Kidney glomerular epithelial cell (primary cell): ENCODE measurements at regions not wholly inside any gene's neighbourhood (a gene's known extent, or its start where the extent isn't known, plus 50 kb on each side); places are given as distances from the start of the nearest gene placed in this dataset.
A peak's percentile ranks its signal among the peaks of the same experiment; 100 is the strongest.
"Not testable (repeated sequence)": the region's sequence is repeated elsewhere in the genome, so short reads cannot be mapped to it uniquely, and the experiment has no call there.

ENCODE experiments used
- DNase-seq: peaks from one replicate; lab custom pipeline; 2025; lab: John Stamatoyannopoulos, UW

DNA sequence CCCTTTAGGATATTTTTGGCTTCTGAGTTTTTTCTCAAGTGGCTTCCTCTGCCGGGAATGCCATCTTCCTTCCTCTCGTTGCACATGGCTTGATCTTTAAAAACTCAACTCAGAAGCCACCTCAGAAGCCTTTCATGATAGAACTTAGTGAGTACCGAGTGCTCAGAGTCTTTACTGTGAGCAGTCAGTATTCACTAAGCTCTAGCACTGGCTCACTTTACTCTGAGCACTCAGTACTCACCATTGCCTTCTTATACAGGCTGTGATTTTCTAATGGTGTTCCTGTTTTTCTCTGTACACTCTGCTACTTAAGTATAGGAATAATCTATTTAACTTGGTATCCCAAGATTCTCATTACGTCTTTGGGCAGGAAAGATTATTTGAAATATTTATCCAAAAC lies 116.2 kb downstream of the PFDN4 start:
- DNase-seq = no peak

DNA sequence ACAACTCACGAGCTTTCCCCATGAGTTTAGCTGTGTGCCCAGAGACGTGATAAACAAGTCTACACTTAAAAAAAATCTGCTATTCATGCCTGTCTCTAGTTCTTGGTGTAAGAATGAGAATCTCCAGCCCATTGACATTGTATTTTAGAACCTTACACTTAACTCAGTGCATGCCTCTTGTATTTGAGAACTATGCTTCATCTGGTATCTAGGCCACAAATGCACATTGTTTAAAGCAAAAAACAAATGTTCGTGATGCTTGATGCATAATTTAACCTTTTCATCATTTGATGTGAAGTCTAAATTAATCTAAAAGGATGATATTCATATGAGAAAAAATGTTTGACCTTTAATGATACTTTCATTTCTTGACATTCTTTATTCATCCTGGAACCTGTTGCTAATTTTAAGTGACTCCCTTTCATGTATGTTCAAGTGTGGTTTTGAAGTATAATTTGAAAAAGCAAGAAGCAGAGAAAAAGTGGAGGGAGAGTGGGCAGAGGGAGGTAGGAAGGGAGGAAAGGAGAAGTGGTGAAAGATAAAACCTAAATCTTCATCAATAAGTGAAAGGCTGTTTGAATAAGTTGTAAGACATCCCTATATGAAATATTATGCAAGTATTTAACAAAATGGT lies 116.9 kb downstream of the PFDN4 start:
- DNase-seq = no peak

DNA sequence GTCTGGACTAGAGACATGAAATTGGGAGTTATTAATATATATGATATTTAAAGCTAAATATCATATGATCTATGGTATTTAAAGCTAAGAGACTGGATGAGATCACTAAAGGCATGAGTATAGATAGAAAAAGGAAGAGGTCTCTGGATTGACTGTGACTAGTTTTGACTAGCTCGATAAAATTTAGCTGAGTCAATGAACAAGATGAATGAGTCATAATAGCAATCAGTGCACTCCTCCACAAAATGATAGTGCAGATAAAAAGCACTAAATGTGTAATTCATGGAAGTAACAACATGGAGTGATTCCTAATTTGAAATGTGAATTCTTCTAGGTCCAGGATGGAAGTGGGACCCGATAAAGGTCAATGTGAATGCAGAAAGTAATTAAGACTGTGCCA lies 127.4 kb downstream of the PFDN4 start:
- DNase-seq = no peak

DNA sequence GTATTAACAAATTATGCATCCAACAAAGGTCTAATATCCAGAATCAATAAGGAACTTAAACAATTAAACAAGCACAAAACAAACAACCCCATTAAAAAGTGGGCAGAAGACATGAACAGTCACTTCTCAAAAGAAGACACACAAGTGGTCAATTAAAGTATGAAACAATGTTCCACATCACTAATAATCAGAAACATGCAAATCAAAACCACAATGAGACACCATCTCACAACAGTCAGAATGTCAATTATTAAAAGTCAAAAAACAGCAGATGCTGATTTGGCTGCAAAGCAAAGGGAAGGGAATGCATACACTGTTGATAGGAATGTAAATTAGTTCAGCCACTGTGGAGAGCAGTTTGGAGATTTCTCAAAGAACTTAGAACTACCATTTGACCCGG lies 129.3 kb downstream of the PFDN4 start:
- no peak for DNase-seq

DNA sequence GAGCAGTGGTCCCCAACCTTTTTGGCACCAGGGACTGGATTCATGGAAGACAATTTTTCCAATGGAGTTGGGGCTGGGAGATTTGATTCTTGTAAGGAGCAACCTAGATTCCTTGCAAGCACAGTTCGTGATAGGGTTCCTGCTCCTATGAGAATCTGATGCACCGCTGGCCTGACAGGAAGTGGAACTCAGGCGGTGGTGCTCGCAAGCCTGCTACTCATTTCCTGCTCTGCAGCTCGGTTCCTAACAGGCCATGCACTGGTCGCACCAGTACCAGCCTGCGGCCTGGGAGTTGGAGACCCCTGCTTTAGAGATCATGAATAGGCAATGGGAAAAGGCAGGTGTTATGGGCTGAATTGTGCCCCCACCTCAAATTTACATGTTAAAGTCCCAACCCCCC lies 131.2 kb downstream of the PFDN4 start:
- DNase-seq = no peak

DNA sequence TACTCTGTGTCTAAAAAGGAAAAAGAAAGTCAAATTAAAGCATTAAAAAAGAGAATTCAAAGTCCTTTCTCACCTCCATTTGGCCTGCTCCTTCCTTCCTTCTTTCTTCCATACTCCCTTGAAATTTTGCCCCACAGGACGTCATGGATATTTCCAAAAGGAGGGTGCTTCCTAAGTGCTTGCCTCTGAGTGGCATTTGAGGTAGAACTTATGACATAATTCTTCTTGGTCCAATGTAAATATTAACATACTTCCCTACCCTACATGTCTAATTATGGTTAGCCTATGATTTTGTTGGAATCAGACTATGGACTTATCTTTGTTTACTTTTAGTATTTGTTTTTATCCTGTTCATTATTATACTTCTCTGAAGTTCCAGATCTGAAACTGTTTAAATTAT lies 132.3 kb downstream of the PFDN4 start:
- no peak for DNase-seq

DNA sequence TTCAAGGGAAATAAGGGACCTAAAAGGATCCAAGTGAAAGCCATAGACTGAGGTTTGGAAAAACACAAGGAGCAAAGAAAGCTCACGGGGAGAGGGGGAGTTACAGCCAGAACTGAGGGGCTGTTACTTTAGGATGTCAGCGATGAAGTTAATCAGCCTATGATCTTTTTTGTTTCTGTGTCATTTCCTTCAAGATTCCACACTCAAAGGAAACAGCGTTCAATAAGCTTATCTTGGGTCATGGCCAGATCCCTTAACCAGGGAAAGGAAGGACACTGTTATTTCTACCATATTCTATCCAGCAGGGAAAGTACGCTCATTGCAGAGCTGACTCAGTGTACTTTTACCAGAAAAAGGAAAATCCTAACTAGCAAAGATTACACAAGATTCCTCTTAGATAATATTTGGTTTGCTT lies 132.8 kb downstream of the PFDN4 start:
- peak; percentile 56 for DNase-seq

DNA sequence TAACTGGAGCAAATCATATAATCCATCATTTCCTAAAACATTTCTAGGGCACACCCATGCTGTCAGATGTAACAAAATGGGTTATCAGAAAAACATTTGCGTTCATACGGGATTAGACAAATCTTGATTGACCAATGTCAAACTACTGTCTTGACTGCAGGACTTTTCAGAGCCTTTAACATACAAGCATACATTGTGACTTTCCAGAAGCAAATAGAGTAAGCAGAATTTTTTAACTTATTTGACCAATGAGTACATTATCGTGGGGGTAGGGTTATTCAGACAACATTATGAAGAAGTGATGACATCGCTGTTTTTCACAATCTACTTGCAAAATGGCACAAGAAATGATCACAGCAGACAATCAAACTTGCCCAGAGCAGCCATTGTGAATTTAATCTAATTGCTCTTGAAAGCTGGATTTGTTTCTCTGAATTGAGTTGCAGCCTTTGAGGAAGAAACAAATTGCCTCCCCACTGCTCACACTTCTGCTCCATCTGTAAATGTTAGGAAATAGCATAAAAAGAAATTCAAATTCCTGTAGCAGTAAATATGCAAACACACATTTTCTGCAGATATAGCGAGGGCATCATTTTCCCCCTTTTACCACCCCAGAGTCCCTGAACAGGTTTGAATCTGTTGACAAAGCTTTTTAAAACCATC lies 133.0 kb upstream of the DOK5 start:
- no peak for DNase-seq

DNA sequence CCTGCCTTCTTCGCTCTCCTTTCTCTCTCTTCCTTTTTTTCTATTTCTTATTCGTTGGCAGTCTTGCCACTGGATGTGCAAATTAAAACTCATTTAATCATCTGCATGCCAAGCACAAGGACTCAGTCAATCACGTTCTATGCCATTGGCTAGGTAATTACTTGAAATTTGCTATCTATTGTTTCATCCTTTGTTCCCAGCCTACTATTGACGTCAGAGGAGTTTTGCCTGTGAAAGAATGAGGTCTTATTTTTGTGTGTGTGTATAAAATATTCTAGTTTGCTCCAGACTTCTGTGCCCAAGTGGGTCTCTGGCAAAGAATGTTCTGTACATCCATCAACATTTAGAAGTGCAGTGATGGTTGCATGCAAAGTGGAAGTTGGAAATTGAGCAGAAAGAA lies 132.3 kb upstream of the DOK5 start:
- DNase-seq = no peak

DNA sequence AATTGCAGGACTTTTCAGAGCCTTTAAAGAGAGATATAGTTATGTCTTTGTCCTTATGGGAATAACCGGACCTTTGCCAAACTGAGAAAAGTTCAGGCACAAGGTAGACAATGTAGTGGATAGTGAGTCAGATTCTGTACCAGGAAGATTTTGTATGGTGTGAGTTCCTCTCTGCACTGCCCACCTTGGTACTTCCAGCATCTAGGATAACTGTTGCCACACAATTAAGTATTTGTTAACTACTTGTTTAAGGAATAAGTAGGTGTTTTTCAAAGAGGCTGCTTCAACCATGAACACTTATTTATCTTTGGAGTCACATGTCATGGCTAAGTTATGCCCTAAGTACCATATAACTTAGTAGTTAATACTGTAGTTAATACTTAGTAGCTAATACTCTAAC lies 131.8 kb upstream of the DOK5 start:
- DNase-seq = no peak

DNA sequence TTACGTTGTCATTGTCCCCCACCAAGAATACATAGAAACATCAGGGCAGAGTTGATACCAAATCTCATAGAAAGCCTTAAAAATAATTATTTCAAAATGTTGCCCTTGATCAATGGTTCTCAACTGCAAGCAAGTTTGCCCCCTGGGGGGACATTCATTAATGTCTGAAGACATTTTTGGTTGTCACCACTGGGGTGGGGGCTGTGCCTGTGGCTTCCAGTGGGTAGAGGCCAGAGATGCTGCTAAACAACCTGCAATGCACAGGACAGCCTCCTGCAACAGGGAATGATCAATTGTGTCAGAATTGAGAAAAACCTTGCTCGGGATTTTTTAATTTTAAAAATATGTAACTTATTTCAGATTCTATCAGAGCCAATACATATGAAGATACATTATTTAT lies 130.6 kb upstream of the DOK5 start:
- DNase-seq = no peak

DNA sequence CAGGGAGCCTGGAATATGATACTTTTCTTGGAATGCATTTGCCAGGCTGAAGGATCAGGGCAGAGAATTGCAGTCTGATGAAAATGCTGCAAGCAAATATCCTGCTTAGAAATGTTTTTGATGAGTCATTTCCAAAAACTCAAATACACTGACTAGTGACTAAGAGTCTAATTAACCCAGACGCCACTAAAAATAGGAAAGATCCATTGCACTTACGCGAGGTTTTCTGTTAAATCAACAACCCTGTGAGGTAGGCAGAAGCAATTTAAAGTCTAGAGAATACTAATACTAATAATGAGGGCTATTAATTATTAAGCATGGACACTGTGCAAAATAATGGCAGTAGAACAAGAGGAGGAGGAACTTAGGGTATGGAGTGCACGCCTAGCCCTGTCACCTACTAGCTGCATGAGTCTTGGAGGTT lies 130.1 kb upstream of the DOK5 start:
- peak; percentile 53 for DNase-seq

DNA sequence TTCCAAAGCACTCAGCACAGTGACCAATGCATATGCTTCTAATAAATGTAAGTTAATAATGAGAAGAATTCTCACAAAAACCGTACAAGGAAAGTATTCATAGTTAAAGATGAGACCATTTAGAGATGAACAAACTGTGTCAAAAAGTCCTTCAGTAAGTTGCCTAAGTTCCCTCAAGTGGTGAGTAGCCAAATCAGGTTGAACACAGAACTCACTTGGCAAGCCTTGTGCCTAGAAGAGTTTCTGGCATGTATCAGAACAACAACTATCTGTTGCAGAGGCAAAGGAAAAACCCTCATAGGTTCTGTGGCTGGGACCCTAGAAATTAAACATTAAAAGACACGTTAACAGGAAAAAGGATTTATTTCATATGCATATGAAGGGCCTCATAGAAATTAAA lies 129.6 kb upstream of the DOK5 start:
- DNase-seq = no peak

DNA sequence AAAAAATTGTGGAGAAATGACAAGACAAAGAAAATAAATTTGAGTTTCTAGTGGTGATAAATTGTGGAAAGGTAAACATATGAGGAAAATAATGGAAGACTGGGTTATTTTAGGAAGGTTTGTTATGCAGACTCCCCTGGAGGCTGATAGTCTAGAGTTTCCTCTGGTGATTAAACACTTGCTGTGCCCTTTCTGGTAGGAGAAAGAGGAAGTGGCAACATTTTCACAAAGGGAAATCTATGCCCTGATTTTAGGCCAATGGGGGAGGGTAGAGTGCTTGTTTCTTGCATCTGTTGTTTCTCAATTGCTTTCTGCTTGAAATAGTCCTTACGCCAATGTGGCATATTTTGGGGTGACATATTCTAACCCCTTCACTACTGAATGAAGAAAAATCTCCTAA lies 129.1 kb upstream of the DOK5 start:
- DNase-seq = no peak

DNA sequence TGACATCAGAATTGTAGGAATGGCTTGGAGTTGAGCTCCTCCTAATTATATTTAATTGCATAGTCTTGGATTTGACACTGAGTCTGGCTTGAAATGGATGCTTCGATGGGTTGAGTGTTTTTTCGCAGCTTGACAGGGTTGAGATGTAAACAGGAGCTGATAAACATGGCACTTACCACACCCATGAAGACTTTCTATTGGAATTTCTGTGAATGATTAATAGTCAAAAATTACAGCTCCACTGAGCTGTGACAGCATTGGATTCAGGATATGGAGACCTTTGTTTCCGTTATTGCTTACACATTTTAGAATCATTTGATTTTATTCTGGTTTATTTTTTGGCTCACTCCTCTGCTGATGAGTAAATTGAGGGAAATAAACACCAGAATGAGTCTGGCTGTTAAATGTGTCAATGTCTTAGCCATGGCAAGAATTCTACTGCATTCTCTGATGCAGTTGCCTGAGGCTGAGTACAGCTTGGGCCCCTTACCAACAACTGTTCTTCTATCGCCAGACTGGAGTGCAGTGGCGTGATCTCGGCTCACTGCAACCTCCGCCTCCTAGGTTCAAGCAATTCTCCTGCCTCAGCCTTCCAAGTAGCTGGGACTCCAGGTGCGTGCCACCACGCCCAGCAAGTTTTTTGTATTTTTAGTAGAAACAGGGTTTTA lies 128.1 kb upstream of the DOK5 start:
- DNase-seq = peak; percentile 73

DNA sequence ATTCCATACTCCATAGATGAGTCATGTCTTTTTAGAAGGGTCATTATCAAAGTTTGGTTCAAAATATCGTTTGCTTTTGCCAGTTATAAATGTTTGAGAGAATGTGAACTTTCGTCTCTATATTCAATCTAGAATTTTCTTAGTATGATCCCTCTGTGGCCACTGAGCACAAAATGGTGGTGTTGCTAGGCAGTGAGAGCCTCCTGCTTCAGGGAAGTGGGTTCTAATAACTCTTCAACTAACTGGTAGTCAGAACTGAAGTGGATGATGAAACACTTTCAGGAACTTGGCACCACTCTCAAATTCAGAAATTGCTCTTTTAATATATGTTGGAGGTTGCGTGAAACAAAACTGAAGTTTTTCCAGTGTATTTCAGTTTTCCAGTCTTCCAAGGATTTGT lies 125.0 kb upstream of the DOK5 start:
- DNase-seq = no peak

DNA sequence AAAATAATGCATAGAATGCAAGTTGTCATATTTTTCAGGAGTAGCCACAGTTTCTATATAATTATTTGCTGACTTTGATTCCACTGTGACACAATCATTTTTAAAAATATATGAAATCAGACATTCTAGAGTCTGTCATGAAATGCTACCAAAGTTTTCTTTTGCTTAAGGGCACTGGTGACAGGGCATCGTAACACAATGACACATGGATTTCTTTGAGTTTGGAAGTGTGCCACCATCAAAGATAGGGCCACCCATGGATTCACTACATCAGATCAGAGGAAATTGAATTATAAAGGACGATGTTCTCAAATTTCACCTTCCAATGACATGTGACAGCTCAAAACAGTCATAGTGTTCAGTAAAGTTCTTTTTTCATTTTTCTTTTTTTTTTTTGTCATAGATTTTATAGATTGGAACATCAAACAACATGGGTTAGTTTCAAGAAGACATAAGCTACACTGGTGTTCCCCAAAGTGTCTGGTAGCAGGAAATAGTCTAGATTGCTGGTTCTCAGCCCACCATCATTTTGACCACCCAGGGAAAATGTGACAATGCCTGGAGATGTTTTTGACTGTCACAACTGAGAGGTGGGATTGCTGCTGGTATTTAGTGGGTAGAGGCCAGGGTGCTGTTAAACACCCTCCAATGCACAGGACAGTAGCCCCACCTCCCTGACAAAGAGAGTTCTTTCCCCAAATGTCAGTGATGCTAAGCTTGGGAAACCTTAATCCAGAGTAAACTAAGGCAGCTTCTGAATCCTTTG lies 123.8 kb upstream of the DOK5 start:
- DNase-seq = no peak

DNA sequence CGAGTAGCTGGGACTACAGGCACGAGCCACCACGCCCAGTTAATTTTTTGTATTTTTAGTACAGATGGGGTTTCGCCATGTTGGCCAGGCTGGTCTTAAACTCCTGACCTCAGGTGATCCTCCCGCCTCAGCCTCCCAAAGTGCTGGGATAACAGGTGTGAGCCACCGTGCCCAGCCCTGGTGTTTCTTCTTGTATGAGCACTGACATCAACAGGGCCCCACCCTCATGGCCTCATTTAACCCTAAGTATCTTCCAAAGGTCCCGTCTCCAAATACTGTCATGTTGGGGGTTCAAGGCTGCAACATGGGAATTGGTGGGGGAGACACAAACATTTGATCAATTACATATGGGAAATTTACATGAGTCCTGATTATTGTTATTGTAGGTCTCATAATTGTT lies 122.9 kb upstream of the DOK5 start:
- not testable (repeated sequence) for DNase-seq

DNA sequence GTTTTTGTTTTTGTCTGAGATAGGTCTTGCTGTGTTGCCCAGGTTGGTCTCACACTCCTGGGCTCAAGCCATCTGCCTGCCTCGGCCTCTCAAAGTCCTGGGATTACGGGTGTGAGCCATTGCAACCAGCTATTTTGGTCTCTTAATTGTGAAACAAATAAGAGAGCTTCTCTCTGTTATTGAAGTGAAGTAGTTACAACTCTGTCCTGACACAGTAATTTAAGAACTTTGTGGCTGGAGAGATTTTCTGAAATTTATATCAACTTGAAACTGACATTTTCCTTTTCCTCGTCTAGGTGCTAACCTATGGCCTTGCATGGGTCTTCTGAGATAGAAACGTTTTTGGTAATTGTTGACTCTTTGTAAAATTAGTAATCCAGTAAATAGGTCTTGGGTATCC lies 122.1 kb upstream of the DOK5 start:
- DNase-seq = no peak

DNA sequence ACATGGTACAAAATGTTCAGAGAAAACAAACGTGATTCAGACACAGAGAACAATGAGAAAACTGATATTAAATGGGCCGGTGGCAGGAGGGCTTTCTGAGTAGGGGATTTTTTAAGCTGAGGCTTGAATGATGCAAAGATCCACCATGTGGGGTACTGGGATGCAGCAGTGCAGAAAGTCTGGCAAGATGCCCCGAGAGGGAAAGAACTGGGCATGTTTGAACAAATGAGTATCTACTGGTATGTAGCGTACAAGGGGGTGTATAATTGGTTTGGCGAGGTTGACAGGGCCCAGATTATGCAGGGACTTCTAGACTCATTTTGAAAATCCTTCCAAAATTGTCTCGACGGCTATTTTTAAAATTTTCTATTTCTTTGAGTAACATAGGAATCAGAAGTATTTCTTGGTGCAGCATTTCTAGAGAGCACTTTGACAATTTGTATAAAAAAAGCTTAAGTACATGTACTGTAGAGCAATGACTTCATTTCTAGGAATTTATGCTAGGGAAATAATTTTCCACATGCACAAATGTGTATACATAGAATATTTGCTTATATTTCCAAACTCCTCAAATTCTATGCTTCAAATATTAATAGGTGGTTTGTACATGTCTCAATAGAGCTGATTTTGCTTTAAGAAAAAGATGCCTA lies 119.6 kb upstream of the DOK5 start:
- DNase-seq = no peak

DNA sequence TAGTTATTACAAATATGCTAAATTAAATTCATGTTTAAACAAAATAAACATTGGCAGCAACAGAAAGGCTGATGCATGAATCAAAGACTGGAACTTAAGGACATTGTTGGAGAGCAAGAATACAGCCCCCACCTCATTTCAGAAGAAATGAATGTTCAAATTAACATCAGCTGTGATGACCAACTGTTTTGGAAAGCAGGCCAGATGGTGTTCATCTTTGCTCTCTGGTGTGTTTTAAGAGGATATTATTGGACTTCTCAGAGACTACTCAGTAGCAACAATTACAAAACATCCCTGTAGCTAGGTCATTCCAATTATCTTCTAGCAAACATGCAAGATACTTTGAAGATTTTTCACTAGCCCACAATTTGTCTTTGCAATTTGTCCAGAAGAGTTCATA lies 118.6 kb upstream of the DOK5 start:
- DNase-seq = no peak

DNA sequence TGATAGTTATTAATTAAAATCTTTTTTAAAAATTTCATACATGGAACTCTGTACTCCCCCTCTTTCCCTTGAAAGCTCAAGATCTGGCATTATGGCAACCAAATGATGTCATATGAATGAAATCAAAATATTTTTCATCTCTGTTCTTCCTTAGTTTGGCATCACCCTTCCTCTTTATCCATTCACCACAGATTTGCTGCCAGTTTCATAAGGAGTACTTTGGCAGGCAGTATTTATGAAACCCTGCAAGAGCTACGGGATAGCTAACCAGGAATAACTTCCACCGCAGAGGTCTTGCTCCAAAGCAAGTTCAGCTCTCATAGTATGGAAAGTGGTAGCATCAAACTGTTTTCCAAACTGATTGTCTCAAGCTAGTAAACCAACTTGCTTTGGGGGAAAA lies 113.9 kb upstream of the DOK5 start:
- no peak for DNase-seq
